Germinal center (tissue), 1 donor: ENCODE measurements at regions not wholly inside any gene's neighbourhood (a gene's known extent, or its start where the extent isn't known, plus 50 kb on each side); places are given as distances from the start of the nearest gene placed in this dataset.
"Not testable (repeated sequence)": the region's sequence is repeated elsewhere in the genome, so short reads cannot be mapped to it uniquely, and the experiment has no call there.

Experiments used
- DNase-seq: peaks from one replicate; pipeline ENCODE4 v3.0.0; 2012; ENCODE audit warnings: mixed read lengths, low spot score

GRCh38 chr12:11539156-11539555, 110.3 kb upstream of the ETV6 start:
- no peak for DNase-seq

GRCh38 chr12:11540156-11540555, 109.3 kb upstream of the ETV6 start:
- no peak for DNase-seq

- DNase-seq = no peak
These were observed 108.7 kb upstream of the ETV6 start for GRCh38 chr12:11540615-11541310.

DNA sequence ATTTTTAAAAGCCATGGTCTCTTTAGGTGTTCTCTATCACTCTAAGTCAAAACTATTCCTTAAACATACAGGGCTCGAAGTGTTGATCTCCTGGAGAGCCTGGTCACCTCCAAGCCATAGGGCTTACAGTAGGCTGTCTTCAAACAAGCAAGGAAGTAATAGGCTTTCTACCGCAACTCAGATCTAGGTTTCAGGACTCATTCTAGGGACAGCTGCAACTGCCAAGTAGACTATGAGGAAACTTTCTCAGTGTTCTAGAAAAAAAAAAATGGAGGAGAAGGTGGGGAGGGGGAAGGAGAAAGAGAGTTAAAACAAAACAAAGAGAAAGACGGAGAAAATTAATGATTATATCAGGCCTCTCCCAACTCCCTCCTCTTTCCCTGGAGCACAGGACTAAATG, 106.9 kb upstream of the ETV6 start:
- DNase-seq = no peak

GRCh38 chr12:11543457-11544158, 105.9 kb upstream of the ETV6 start:
- DNase-seq = no peak

- peak; percentile 24 for DNase-seq
These were observed 103.8 kb upstream of the ETV6 start for GRCh38 chr12:11545484-11546330.

- not testable (repeated sequence) for DNase-seq
These were observed 102.7 kb upstream of the ETV6 start for GRCh38 chr12:11546582-11547270.

GRCh38 chr12:11547271-11547646, 102.2 kb upstream of the ETV6 start:
- DNase-seq = not testable (repeated sequence)

GRCh38 chr12:11549119-11549518, 100.4 kb upstream of the ETV6 start:
- DNase-seq = no peak

- peak; percentile 77 for DNase-seq
These were observed 95.5 kb upstream of the ETV6 start for GRCh38 chr12:11553871-11554533.

- DNase-seq = no peak
These were observed 94.3 kb upstream of the ETV6 start for GRCh38 chr12:11555195-11555594.

- DNase-seq = no peak
These were observed 93.5 kb upstream of the ETV6 start for GRCh38 chr12:11555743-11556625.

GRCh38 chr12:11556682-11557081, 92.8 kb upstream of the ETV6 start:
- no peak for DNase-seq

DNA sequence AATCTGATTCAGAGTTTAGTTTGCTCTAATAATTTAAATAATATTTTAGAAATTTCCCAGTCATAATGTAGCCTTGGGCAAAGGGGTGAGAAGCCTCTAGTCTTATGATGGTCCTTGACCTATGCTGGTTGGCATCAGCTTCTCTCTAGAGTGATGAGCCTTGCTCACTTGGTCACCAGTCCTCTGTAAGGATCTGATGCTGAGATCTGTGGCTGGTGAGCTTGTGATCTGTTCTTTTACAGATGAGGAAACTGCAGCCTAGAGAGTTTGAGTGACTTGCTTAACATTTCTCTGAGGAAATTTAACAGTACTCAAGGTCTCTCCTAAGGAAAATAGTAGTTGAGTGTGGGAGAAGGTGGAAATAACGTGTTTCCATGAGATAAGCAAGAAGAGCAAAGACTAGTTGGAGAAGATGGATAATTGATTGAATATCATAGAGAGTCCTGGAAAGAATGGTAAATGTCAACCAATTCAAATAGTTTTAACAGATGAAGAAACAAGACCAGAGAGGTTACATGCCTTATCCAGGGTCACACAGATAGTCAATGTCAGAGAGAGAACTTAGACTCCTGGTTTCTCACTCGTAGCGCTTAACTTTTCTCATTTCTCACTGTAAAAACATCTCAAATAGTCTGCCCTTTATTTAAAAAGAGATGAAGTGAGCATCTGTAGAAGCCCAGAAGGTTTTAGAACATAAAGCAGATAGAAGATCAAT, 89.7 kb upstream of the ETV6 start:
- no peak for DNase-seq

DNA sequence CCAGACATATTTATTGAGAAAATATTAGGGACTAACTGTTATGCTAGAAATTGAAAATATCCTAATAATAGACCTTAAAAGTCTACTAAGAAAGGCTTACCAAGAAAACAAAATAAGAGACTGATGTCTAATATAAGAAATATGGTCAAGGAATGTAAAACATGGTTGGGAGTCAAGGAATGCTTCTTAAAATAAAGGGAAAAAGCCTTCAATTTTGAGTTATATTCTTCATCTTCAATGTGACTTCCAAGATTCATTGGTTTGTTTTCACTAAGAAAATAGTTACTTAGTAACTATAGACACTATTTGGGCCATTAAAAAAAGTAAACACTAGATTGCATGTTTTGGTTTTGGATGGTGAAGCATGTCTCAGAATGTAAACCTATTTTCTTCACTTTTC, 88.1 kb upstream of the ETV6 start:
- DNase-seq = no peak

GRCh38 chr12:11563785-11564739, 85.4 kb upstream of the ETV6 start:
- DNase-seq = no peak

DNA sequence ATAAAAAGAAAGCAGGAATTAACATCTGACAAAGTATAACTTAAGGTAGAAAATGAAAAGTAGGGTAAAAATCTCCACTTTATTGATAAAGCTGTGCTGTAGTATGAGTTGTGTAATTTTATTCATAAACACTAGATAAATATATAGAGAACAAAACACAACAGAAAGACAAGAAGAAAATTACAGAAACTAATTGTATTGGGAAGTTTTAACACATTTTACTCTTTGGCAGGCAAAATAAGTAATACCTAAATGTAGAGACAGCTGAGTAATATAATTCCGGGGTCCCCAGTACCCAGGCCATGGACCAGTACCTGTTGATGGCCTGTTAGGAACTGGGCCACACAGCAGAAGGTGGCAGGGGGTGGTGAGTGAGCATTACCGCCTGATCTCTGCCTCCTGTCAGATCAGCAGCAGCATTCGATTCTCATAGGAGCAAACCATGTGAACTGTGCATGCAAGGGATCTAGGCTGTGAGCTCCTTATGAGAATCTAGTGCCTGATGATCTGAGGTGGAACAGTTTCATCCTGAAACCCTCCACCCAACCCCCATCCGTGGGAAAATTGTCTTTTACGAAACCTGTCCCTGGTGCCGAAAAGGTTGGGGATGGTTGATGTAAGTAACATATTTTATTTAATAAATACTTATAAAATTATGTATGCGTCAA, 84.4 kb upstream of the ETV6 start:
- DNase-seq = no peak

GRCh38 chr12:11565752-11566151, 83.7 kb upstream of the ETV6 start:
- no peak for DNase-seq
